Upper lobe of right lung (tissue), 1 donor: ENCODE measurements at regions not wholly inside any gene's neighbourhood (a gene's known extent, or its start where the extent isn't known, plus 50 kb on each side); places are given as distances from the start of the nearest gene placed in this dataset.

Source experiments
- ATAC-seq: fragments of 200-7000 bp; cut with Tn5 transposase; one replicate; pipeline ENCODE4 v1.9.1; 2020; ENCODE audit warnings: mild to moderate bottlenecking, moderate library complexity
- DNase-seq: peaks from one replicate; pipeline ENCODE4 v3.0.0-alpha.2; 2020
- H3K27ac ChIP-seq: fragments of 200-600 bp; one replicate; pipeline ENCODE4 v1.8.0; 2022
- H3K27me3 ChIP-seq: fragments of 200-600 bp; one replicate; pipeline ENCODE4 v1.8.0; 2022; ENCODE audit warnings: mild to moderate bottlenecking
- H3K36me3 ChIP-seq: fragments of 200-600 bp; one replicate; pipeline ENCODE4 v1.8.0; 2022
- H3K4me1 ChIP-seq: fragments of 200-600 bp; one replicate; pipeline ENCODE4 v1.8.0; 2022
- H3K4me3 ChIP-seq: fragments of 200-600 bp; one replicate; pipeline ENCODE4 v1.8.0; 2022; ENCODE audit warnings: mild to moderate bottlenecking
- H3K9me3 ChIP-seq: fragments of 200-600 bp; one replicate; pipeline ENCODE4 v1.8.0; 2022
- CTCF ChIP-seq: fragments of 200-600 bp; IDR thresholded peaks from one replicate; pipeline ENCODE4 v1.8.0; 2022; ENCODE audit warnings: antibody characterized with exemption
- intact Hi-C: fragments of 100-400 bp; cut with DNase I; formaldehyde crosslinking; loops from one replicate; pipeline ENCODE4 v1.11.0; 2022
- donor health status: DM: no; HTN: yes; CAD: no; lungs with severe emphysema.

- H3K27ac ChIP-seq: no peak overlapping the region
- no peaks in the 10 kb centered on the region for H3K4me1 ChIP-seq
- no peaks in the 10 kb centered on the region for H3K9me3 ChIP-seq
- H3K27me3 ChIP-seq: peaks cover 8% of the 10 kb centered on the region
- ATAC-seq (no peak), DNase-seq (no peak)
- intact Hi-C loops: no loop called here
- H3K4me3 ChIP-seq: no peak overlapping the region
- H3K36me3 ChIP-seq: no peaks in the 10 kb centered on the region
- TF ChIP-seq CTCF: no peak
Observed at GRCh38 chr15:96553006-96553405, 222.5 kb downstream of the NR2F2 start.

- Histone ChIP-seq H3K4me1 (no peaks in the 10 kb centered on the region), H3K27ac (no peak overlapping the region), H3K36me3 (no peaks in the 10 kb centered on the region), H3K9me3 (no peaks in the 10 kb centered on the region), H3K4me3 (no peak overlapping the region), H3K27me3 (peaks cover 8% of the 10 kb centered on the region)
- TF ChIP-seq CTCF: no peak
- intact Hi-C loops: no loop called here
- DNase-seq (no peak), ATAC-seq (no peak)
Observed at GRCh38 chr15:96553451-96553850, 223.0 kb downstream of the NR2F2 start.

- no peaks in the 10 kb centered on the region for H3K9me3 ChIP-seq
- H3K36me3 ChIP-seq: no peaks in the 10 kb centered on the region
- intact Hi-C loops: no loop called here
- H3K4me3 ChIP-seq: no peak overlapping the region
- ATAC-seq: no peak
- no peak overlapping the region for H3K27ac ChIP-seq
- peaks cover 8% of the 10 kb centered on the region for H3K27me3 ChIP-seq
- no peak for TF ChIP-seq CTCF
- no peak for DNase-seq
- no peaks in the 10 kb centered on the region for H3K4me1 ChIP-seq
Observed at GRCh38 chr15:96553931-96554330, 223.4 kb downstream of the NR2F2 start.

DNA sequence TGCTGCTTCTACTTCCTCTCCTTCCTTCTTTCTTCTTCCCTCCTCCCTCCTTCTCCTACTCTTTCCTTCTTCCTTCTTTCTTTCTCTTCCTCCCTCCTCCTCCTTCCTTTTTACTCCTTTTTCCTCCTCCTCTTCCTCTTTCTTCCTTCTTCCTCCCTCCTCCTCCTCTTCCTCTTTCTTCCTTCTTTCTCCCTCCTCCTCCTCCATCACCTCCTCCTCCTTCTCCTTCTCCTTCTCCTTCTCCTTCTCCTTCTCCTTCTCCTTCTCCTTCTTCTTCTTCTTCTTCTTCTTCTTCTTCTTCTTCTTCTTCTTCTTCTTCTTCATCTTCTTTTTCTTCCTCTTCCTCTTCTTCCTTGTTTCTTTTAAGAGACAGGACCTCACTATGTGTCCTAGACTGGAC, 224.0 kb downstream of the NR2F2 start:
- Histone ChIP-seq H3K36me3 (no peaks in the 10 kb centered on the region), H3K9me3 (no peaks in the 10 kb centered on the region), H3K4me1 (no peaks in the 10 kb centered on the region), H3K27ac (no peak overlapping the region), H3K27me3 (peaks cover 8% of the 10 kb centered on the region), H3K4me3 (no peak overlapping the region)
- no peak for TF ChIP-seq CTCF
- ATAC-seq (no peak), DNase-seq (no peak)
- intact Hi-C loops: no loop called here

GRCh38 chr15:96559087-96559486, 228.6 kb downstream of the NR2F2 start:
- H3K9me3 ChIP-seq: no peaks in the 10 kb centered on the region
- no peaks in the 10 kb centered on the region for H3K4me1 ChIP-seq
- DNase-seq (no peak), ATAC-seq (no peak)
- H3K27ac ChIP-seq: no peak overlapping the region
- H3K36me3 ChIP-seq: no peaks in the 10 kb centered on the region
- H3K4me3 ChIP-seq: no peak overlapping the region
- no peaks in the 10 kb centered on the region for H3K27me3 ChIP-seq
- intact Hi-C loops: no loop called here
- no peak for TF ChIP-seq CTCF

DNA sequence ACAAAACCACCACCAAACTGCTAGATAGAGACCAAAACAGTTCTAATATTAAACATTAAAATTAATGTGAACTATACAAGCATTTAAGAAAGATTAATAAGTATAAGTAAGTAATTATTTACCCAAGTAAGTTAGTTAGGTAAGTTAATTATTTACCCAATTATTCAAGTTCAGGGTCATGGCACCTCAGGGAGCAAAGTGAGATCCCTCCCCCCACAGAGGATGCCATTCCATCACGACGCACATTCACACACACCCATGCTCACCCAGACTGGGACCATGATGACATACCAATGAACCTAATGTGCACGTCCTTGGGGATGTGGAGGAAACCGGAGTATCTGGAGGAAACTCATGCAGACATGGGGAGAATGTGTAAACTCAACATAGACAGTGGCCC, 229.1 kb downstream of the NR2F2 start:
- no peak overlapping the region for H3K4me3 ChIP-seq
- TF ChIP-seq CTCF: no peak
- intact Hi-C loops: no loop called here
- DNase-seq: no peak
- no peaks in the 10 kb centered on the region for H3K4me1 ChIP-seq
- H3K9me3 ChIP-seq: no peaks in the 10 kb centered on the region
- no peaks in the 10 kb centered on the region for H3K36me3 ChIP-seq
- no peak for ATAC-seq
- H3K27ac ChIP-seq: no peak overlapping the region
- no peaks in the 10 kb centered on the region for H3K27me3 ChIP-seq
